D721Med (cell line): ENCODE measurements at regions not wholly inside any gene's neighbourhood (a gene's known extent, or its start where the extent isn't known, plus 50 kb on each side); places are given as distances from the start of the nearest gene placed in this dataset.
"Not testable (repeated sequence)": the region's sequence is repeated elsewhere in the genome, so short reads cannot be mapped to it uniquely, and the experiment has no call there.

Source experiments
- DNase-seq: peaks from one replicate; pipeline ENCODE4 v3.0.0; 2011; ENCODE audit warnings: low spot score; ENCODE audit not compliant: insufficient read length
- FAIRE-seq: peaks from 2 replicates; lab custom pipeline; 2011; peaks lifted over from hg19 to GRCh38; lab: Jason Lieb, UNC
- CTCF ChIP-seq: IDR thresholded peaks from 2 replicates; pipeline ENCODE4 v1.5.1; 2012; ENCODE audit warnings: mild to moderate bottlenecking, control low read depth; ENCODE audit not compliant: insufficient read depth; ENCODE audit errors: missing control alignments

DNA sequence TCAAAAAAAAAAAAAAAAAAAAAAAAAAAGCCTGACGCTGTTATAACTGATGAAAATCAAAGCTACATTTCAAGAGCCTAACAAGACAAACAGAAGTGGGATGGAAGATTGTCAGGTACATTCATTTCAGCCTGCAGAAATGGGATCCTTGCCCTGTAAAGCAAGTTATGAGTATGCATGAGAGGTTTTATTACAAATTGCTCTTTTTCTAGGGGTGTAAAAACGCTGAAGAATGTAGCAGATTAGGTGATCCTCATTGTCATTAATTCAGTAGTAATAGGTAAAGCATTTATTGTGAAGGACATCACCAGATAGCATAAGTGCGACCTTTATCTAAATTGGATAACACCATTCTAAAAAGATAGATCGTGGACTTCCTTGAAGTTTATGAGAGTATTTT lies 208.3 kb downstream of the KCNJ2 start:
- FAIRE-seq (no peak), DNase-seq (no peak)
- no peak for TF ChIP-seq CTCF

GRCh38 chr17:70378076-70378475 lies 208.7 kb downstream of the KCNJ2 start:
- DNase-seq (no peak), FAIRE-seq (no peak)
- no peak for TF ChIP-seq CTCF

DNA sequence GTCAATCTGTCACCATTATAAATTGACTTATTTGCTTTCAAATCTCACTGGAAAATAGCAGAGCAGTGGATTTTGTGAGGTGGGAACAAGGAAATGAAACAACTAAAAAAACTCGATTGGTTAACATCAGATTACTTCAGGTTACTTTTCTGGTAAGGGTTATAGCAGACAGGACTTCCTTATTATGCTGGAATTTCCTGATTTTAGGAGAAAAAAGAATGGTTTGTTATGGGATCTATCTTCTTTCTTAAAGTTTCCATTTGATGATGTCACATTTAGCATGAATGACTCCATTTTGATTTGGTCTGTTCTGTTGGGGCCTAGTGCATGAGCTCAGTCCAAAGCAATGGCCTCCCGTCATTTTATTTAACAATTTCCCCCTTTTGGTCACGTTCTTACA lies 210.6 kb downstream of the KCNJ2 start:
- no peak for DNase-seq
- no peak for TF ChIP-seq CTCF
- FAIRE-seq: no peak

DNA sequence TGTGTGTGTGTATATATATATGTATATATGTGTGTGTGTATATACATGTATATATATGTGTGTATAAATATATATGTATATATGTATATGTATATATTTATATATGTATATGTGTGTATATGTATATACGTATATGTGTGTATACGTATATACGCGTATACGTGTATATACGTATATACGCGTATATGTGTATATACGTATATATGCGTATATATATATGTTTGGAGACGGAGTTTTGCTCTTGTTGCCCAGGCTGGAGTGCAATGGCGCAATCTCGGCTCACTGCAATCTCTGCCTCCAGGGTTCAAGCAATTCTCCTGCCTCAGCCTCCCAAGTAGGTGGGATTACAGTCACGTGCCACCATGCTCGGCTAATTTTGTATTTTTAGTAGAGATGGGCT lies 212.6 kb downstream of the KCNJ2 start:
- FAIRE-seq, DNase-seq: not testable (repeated sequence)

- no peak for FAIRE-seq
- DNase-seq: no peak
- TF ChIP-seq CTCF: no peak
These were observed 219.0 kb downstream of the KCNJ2 start for GRCh38 chr17:70388326-70388725.

GRCh38 chr17:70389232-70389757 lies 220.0 kb downstream of the KCNJ2 start:
- not testable (repeated sequence) for DNase-seq, FAIRE-seq

- TF ChIP-seq CTCF: no peak
- no peak for FAIRE-seq
These were observed 220.7 kb downstream of the KCNJ2 start for GRCh38 chr17:70390049-70390448.

DNA sequence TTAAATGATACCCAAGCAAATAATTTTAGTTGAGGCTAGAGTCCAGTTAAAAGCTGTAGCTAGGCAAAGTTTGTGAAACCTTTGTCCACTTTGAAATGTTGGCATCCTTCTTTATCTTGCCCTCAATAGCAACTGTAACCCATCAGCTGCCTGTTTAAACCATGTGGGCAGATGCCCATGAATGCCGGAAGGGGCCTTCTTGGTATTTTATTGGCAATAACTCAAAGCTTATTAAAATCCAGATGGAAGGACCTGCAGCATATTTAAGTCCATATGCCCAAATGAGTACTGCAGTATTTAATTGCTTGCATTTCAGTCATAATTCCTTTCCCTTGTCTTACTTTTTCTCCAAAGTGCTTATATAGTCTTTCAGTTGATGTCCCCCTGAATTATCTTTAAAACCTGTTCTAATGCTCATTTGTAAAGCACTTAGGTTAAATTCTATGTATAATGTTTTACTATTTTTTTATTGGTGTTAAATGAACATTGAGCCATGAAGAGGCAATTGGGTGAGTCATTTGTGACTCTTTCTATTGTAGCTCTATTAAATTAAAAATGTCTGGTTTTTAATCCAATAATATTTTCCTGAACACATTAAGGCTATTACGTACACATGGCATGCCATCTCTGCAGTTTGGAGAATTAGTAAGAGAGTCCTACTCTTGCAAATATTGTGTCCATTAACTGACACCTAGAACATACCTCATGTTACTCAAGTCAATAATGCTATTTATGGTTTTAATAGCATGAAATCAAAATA lies 225.3 kb downstream of the KCNJ2 start:
- no peak for DNase-seq
- FAIRE-seq: no peak
- no peak for TF ChIP-seq CTCF

More at GRCh38 chr17:70390049-70390448, 220.7 kb downstream of the KCNJ2 start:
- DNase-seq: no peak
